ENCODE measurements at regions not wholly inside any gene's neighbourhood (a gene's known extent, or its start where the extent isn't known, plus 50 kb on each side); places are given as distances from the start of the nearest gene placed in this dataset.

- ATAC-seq (no peak), DNase-seq (ENCODE audit: missing footprints) (no peak)
- intact Hi-C loops (cut with DNase I), result no loop called here
These were observed 51.7 kb upstream of the DUSP10 start for GRCh38 chr1:221793439-221794078.

GRCh38 chr1:221791846-221792245 lies 50.0 kb upstream of the DUSP10 start:
- ATAC-seq (no peak), DNase-seq (ENCODE audit: missing footprints) (no peak)
- intact Hi-C loops (cut with DNase I), result no loop called here
